WTC11 (cell line): ENCODE measurements at regions not wholly inside any gene's neighbourhood (a gene's known extent, or its start where the extent isn't known, plus 50 kb on each side); places are given as distances from the start of the nearest gene placed in this dataset.

Experiments used
- ATF1 ChIP-seq: sonication (generic); formaldehyde crosslinking; IDR thresholded peaks from 2 replicates; pipeline ENCODE4 v1.8.1; 2023; ENCODE audit warnings: mild to moderate bottlenecking, moderate library complexity, missing genetic modification reagents
- CTCF ChIP-seq: fragments of 200-600 bp; IDR thresholded peaks from 2 replicates; pipeline ENCODE4 v1.8.0; 2022; ENCODE audit warnings: antibody characterized with exemption
- MLX ChIP-seq: sonication (generic); formaldehyde crosslinking; IDR thresholded peaks from 2 replicates; pipeline ENCODE4 v1.8.1; 2023; ENCODE audit warnings: mild to moderate bottlenecking, missing genetic modification reagents, moderate library complexity
- NFYB ChIP-seq: sonication (generic); formaldehyde crosslinking; conservative IDR thresholded peaks from 2 replicates; pipeline ENCODE4 v1.8.0; 2022; ENCODE audit warnings: low read depth, missing genetic modification reagents
- NR2C2 ChIP-seq: sonication (generic); formaldehyde crosslinking; IDR thresholded peaks from 2 replicates; pipeline ENCODE4 v1.8.0; 2022; ENCODE audit warnings: mild to moderate bottlenecking, missing genetic modification reagents
- SP1 ChIP-seq: sonication (generic); formaldehyde crosslinking; conservative IDR thresholded peaks from 2 replicates; pipeline ENCODE4 v1.8.1; 2022; ENCODE audit warnings: missing genetic modification reagents
- TF ChIP-seq, protein P1 (sequence below): sonication (generic); formaldehyde crosslinking; IDR thresholded peaks from 2 replicates; pipeline ENCODE4 v1.8.0; 2022; ENCODE audit warnings: mild to moderate bottlenecking, missing genetic modification reagents

GRCh38 chr4:84385203-84385602 is 113.9 kb downstream of the NKX6-1 start:
- TF ChIP-seq CTCF = no peak
- no peak for TF ChIP-seq MLX
- TF ChIP-seq SP1 = no peak
- no peak for TF ChIP-seq NFYB (CRISPR knock-in tag)
- no peak for TF ChIP-seq ATF1 (CRISPR knock-in tag)
- TF ChIP-seq, protein P1, sequence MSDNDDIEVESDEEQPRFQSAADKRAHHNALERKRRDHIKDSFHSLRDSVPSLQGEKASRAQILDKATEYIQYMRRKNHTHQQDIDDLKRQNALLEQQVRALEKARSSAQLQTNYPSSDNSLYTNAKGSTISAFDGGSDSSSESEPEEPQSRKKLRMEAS (CRISPR knock-in tag) = no peak
- no peak for TF ChIP-seq NR2C2 (CRISPR knock-in tag)
